ENCODE measurements at regions not wholly inside any gene's neighbourhood (a gene's known extent, or its start where the extent isn't known, plus 50 kb on each side); places are given as distances from the start of the nearest gene placed in this dataset.

GRCh38 chr12:13851828-13852227 lies 129.6 kb downstream of the GRIN2B start:
- no peaks in the 10 kb centered on the region for H3K36me3 ChIP-seq (ENCODE audit: control insufficient read depth in 4 of 4, insufficient read depth in 4 of 4, low read length in 4 of 4)
- no peak for ATAC-seq (ENCODE audit: insufficient read depth, low FRiP score)
- H3K27me3 ChIP-seq (ENCODE audit: control insufficient read depth in 3 of 3, insufficient read depth in 3 of 3, low read length in 2 of 3): no peaks in the 10 kb centered on the region
- peaks cover 0 to 4% (median 0%) of the 10 kb centered on the region in 4 donors for H3K9me3 ChIP-seq (ENCODE audit: control insufficient read depth in 4 of 4, insufficient read depth in 3 of 4, low read length in 3 of 4)
- no peaks in the 10 kb centered on the region for H3K4me1 ChIP-seq (ENCODE audit: control insufficient read depth in 5 of 5, insufficient read depth in 5 of 5, low read length in 5 of 5)
- H3K4me3 ChIP-seq: no peak overlapping the region
- DNase-seq: peak in 2 of 3 donors; percentile 7 to 25
- no peak overlapping the region for H3K9ac ChIP-seq (ENCODE audit: insufficient read depth in 1 of 2, low read length in 2 of 2)
- H3K27ac ChIP-seq (ENCODE audit: low read depth in 1 of 2, low read length in 1 of 2): no peak overlapping the region
- WGBS, 2 donors: 19 to 25% methylated on average over 3 of the region's 3 CpGs
- TF ChIP-seq CTCF (IDR thresholded peaks at IDR 0.05; ENCODE audit: control extremely low read depth, extremely low read depth): no peak

GRCh38 chr12:13849456-13849855 lies 131.9 kb downstream of the GRIN2B start:
- Histone ChIP-seq H3K36me3 (ENCODE audit: control insufficient read depth in 4 of 4, insufficient read depth in 4 of 4, low read length in 4 of 4) (no peaks in the 10 kb centered on the region), H3K4me1 (ENCODE audit: control insufficient read depth in 5 of 5, insufficient read depth in 5 of 5, low read length in 5 of 5) (no peaks in the 10 kb centered on the region), H3K9me3 (ENCODE audit: control insufficient read depth in 4 of 4, insufficient read depth in 3 of 4, low read length in 3 of 4) (peaks cover 0 to 4% (median 0%) of the 10 kb centered on the region in 4 donors), H3K4me3 (no peak overlapping the region), H3K27ac (ENCODE audit: low read depth in 1 of 2, low read length in 1 of 2) (no peak overlapping the region), H3K9ac (ENCODE audit: insufficient read depth in 1 of 2, low read length in 2 of 2) (no peak overlapping the region), H3K27me3 (ENCODE audit: control insufficient read depth in 3 of 3, insufficient read depth in 3 of 3, low read length in 2 of 3) (peaks cover 0 to 3% (median 0%) of the 10 kb centered on the region in 3 donors)
- ATAC-seq (ENCODE audit: insufficient read depth, low FRiP score) (no peak), DNase-seq (peak in 1 of 3 donors; percentile 3)
- 83 to 88% methylated on average over 3 of the region's 3 CpGs for WGBS, 2 donors
- no peak for TF ChIP-seq CTCF (IDR thresholded peaks at IDR 0.05; ENCODE audit: control extremely low read depth, extremely low read depth)

GRCh38 chr12:13843841-13844240 lies 137.6 kb downstream of the GRIN2B start:
- peaks cover 0 to 4% (median 0%) of the 10 kb centered on the region in 5 donors for H3K4me1 ChIP-seq (ENCODE audit: control insufficient read depth in 5 of 5, insufficient read depth in 5 of 5, low read length in 5 of 5)
- no peak overlapping the region for H3K9ac ChIP-seq (ENCODE audit: insufficient read depth in 1 of 2, low read length in 2 of 2)
- ATAC-seq (ENCODE audit: insufficient read depth, low FRiP score): no peak
- 75 to 89% methylated on average over 1 of the region's 1 CpG for WGBS, 2 donors
- H3K9me3 ChIP-seq (ENCODE audit: control insufficient read depth in 4 of 4, insufficient read depth in 3 of 4, low read length in 3 of 4): peaks cover 0 to 6% (median 2%) of the 10 kb centered on the region in 4 donors
- no peak for TF ChIP-seq CTCF (IDR thresholded peaks at IDR 0.05; ENCODE audit: control extremely low read depth, extremely low read depth)
- no peak overlapping the region for H3K27ac ChIP-seq (ENCODE audit: low read depth in 1 of 2, low read length in 1 of 2)
- DNase-seq: peak in 2 of 3 donors; percentile 42 to 49
- no peak overlapping the region for H3K4me3 ChIP-seq
- no peaks in the 10 kb centered on the region for H3K36me3 ChIP-seq (ENCODE audit: control insufficient read depth in 4 of 4, insufficient read depth in 4 of 4, low read length in 4 of 4)
- peaks cover 0 to 6% (median 0%) of the 10 kb centered on the region in 3 donors for H3K27me3 ChIP-seq (ENCODE audit: control insufficient read depth in 3 of 3, insufficient read depth in 3 of 3, low read length in 2 of 3)

GRCh38 chr12:13841358-13841757 lies 140.0 kb downstream of the GRIN2B start:
- 84 to 87% methylated on average over 7 of the region's 7 CpGs for WGBS, 2 donors
- peaks cover 0 to 3% (median 1%) of the 10 kb centered on the region in 4 donors for H3K9me3 ChIP-seq (ENCODE audit: control insufficient read depth in 4 of 4, insufficient read depth in 3 of 4, low read length in 3 of 4)
- no peak for DNase-seq
- no peak overlapping the region for H3K27ac ChIP-seq (ENCODE audit: low read depth in 1 of 2, low read length in 1 of 2)
- peaks cover 0 to 4% (median 0%) of the 10 kb centered on the region in 5 donors for H3K4me1 ChIP-seq (ENCODE audit: control insufficient read depth in 5 of 5, insufficient read depth in 5 of 5, low read length in 5 of 5)
- peaks cover 0 to 6% (median 0%) of the 10 kb centered on the region in 3 donors for H3K27me3 ChIP-seq (ENCODE audit: control insufficient read depth in 3 of 3, insufficient read depth in 3 of 3, low read length in 2 of 3)
- TF ChIP-seq CTCF (IDR thresholded peaks at IDR 0.05; ENCODE audit: control extremely low read depth, extremely low read depth): no peak
- no peak for ATAC-seq (ENCODE audit: insufficient read depth, low FRiP score)
- no peak overlapping the region for H3K4me3 ChIP-seq
- no peak overlapping the region for H3K9ac ChIP-seq (ENCODE audit: insufficient read depth in 1 of 2, low read length in 2 of 2)
- no peaks in the 10 kb centered on the region for H3K36me3 ChIP-seq (ENCODE audit: control insufficient read depth in 4 of 4, insufficient read depth in 4 of 4, low read length in 4 of 4)
